ENCODE measurements at regions not wholly inside any gene's neighbourhood (a gene's known extent, or its start where the extent isn't known, plus 50 kb on each side); places are given as distances from the start of the nearest gene placed in this dataset.

DNA sequence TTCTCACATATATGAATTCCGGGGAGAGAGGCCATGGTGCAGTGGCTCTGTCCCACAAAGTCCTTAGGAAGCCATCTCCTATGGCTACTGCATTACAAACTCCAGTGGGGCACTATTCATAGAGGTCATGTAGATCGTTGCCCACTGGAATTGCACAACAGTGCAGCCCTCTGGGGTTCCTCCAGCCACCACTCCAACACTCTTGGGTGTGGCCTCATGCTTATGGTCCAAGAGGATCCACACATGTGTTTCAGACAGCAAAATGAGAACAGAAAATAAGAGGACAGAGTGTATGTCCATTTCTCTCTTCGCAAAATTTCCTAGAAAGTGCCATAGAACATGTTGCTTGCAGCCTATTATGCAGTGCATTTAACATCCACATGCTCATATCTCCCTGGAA, 444.2 kb upstream of the FAM241A start:
- Histone ChIP-seq H3K9ac (ENCODE audit: low read length) (no peak overlapping the region), H3F3A (ENCODE audit: insufficient read depth) (no peaks in the 10 kb centered on the region), H3K4me2 (ENCODE audit: low read depth, low read length, poor library complexity, severe bottlenecking) (no peak overlapping the region), H2AFZ (ENCODE audit: low read depth, low read length, severe bottlenecking) (no peak overlapping the region), H3K36me3 (ENCODE audit: low read length) (no peaks in the 10 kb centered on the region), H3K27ac (ENCODE audit: low read depth, low read length) (no peak overlapping the region), H3K79me2 (ENCODE audit: insufficient read depth, low read length) (no peaks in the 10 kb centered on the region), H3K4me3 (ENCODE audit: insufficient read depth, low read length, poor library complexity, severe bottlenecking) (no peak overlapping the region), H3K9me2 (replicated peaks; ENCODE audit: insufficient read depth, low read length) (no peaks in the 10 kb centered on the region), H4K20me1 (ENCODE audit: low read depth, low read length) (no peaks in the 10 kb centered on the region), H3K27me3 (ENCODE audit: low read length) (no peaks in the 10 kb centered on the region), H3K9me3 (ENCODE audit: insufficient read depth, low read length) (no peaks in the 10 kb centered on the region)
- TF ChIP-seq, protein P1, sequence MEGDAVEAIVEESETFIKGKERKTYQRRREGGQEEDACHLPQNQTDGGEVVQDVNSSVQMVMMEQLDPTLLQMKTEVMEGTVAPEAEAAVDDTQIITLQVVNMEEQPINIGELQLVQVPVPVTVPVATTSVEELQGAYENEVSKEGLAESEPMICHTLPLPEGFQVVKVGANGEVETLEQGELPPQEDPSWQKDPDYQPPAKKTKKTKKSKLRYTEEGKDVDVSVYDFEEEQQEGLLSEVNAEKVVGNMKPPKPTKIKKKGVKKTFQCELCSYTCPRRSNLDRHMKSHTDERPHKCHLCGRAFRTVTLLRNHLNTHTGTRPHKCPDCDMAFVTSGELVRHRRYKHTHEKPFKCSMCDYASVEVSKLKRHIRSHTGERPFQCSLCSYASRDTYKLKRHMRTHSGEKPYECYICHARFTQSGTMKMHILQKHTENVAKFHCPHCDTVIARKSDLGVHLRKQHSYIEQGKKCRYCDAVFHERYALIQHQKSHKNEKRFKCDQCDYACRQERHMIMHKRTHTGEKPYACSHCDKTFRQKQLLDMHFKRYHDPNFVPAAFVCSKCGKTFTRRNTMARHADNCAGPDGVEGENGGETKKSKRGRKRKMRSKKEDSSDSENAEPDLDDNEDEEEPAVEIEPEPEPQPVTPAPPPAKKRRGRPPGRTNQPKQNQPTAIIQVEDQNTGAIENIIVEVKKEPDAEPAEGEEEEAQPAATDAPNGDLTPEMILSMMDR (IDR thresholded peaks at IDR 0.05; ENCODE audit: insufficient read depth, low read length, poor library complexity, severe bottlenecking) = no peak

DNA sequence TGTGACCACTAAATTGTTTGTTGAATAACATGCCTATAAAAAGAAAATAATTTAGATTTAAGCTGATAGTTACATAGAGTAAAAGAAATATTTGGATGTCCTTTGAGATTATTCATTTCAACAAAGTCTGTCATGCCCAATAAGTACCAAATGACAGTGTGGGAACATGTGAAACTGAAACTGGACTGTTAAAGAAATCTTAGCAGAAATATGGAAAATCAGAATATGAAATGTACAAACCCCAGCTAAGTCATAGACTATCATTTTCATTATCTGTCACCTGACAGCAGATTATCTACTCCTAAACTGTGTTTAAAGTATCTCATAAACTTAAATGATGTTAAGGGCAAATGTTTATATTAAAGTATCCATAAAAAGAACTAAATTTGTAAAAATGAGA, 437.8 kb upstream of the FAM241A start:
- Histone ChIP-seq H3K9ac (ENCODE audit: low read length) (no peak overlapping the region), H3K27ac (ENCODE audit: low read depth, low read length) (no peak overlapping the region), H3K9me2 (replicated peaks; ENCODE audit: insufficient read depth, low read length) (no peaks in the 10 kb centered on the region), H3K27me3 (ENCODE audit: low read length) (no peaks in the 10 kb centered on the region), H3K9me3 (ENCODE audit: insufficient read depth, low read length) (no peaks in the 10 kb centered on the region), H3K4me2 (ENCODE audit: low read depth, low read length, poor library complexity, severe bottlenecking) (no peak overlapping the region), H3K36me3 (ENCODE audit: low read length) (no peaks in the 10 kb centered on the region), H3K79me2 (ENCODE audit: insufficient read depth, low read length) (no peaks in the 10 kb centered on the region), H3K4me3 (ENCODE audit: insufficient read depth, low read length, poor library complexity, severe bottlenecking) (no peak overlapping the region), H4K20me1 (ENCODE audit: low read depth, low read length) (no peaks in the 10 kb centered on the region), H3F3A (ENCODE audit: insufficient read depth) (no peaks in the 10 kb centered on the region), H2AFZ (ENCODE audit: low read depth, low read length, severe bottlenecking) (no peak overlapping the region)
- TF ChIP-seq, protein P1 (IDR thresholded peaks at IDR 0.05; ENCODE audit: insufficient read depth, low read length, poor library complexity, severe bottlenecking) = no peak
- TF ChIP-seq EZH2phosphoT487 (conservative IDR thresholded peaks at IDR 0.05; ENCODE audit: low read length) = no peak

DNA sequence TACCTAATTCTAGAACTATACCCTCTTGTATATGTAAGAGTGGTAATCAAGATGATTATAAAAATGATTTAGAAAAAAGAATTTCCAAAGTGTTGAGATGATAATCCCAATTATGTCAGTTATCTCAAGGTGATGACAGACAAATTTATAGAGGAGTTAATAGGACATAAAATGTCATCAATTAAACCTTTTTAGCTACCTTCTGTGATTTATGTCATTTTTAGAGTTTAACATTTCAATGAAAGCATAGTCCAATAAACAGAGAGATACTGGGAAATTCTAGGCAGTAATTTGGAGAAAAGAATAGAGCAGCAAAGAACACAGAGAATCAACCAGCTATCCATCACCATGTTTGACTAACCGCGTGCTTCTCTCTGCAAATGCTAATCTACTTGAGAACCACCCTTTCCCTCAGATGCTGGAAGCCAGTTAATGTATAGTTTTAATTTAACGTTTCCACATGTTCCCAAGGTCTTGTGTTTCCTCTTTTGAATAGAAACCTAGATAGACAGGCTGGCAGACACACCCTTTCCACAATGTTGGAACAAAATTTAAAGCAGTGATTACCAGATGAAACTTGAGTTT, 433.1 kb upstream of the FAM241A start:
- no peak overlapping the region for H3K4me2 ChIP-seq (ENCODE audit: low read depth, low read length, poor library complexity, severe bottlenecking)
- no peak overlapping the region for H2AFZ ChIP-seq (ENCODE audit: low read depth, low read length, severe bottlenecking)
- no peaks in the 10 kb centered on the region for H3K36me3 ChIP-seq (ENCODE audit: low read length)
- no peaks in the 10 kb centered on the region for H4K20me1 ChIP-seq (ENCODE audit: low read depth, low read length)
- H3K4me3 ChIP-seq (ENCODE audit: insufficient read depth, low read length, poor library complexity, severe bottlenecking) = no peak overlapping the region
- H3K27me3 ChIP-seq (ENCODE audit: low read length) = no peaks in the 10 kb centered on the region
- no peaks in the 10 kb centered on the region for H3K79me2 ChIP-seq (ENCODE audit: insufficient read depth, low read length)
- H3K9me3 ChIP-seq (ENCODE audit: insufficient read depth, low read length) = no peaks in the 10 kb centered on the region
- H3K27ac ChIP-seq (ENCODE audit: low read depth, low read length) = no peak overlapping the region
- no peaks in the 10 kb centered on the region for H3K9me2 ChIP-seq (replicated peaks; ENCODE audit: insufficient read depth, low read length)
- no peak overlapping the region for H3K9ac ChIP-seq (ENCODE audit: low read length)
- TF ChIP-seq EZH2phosphoT487 (conservative IDR thresholded peaks at IDR 0.05; ENCODE audit: low read length) = no peak
- TF ChIP-seq, protein P1 (IDR thresholded peaks at IDR 0.05; ENCODE audit: insufficient read depth, low read length, poor library complexity, severe bottlenecking) = no peak
- no peaks in the 10 kb centered on the region for H3F3A ChIP-seq (ENCODE audit: insufficient read depth)
